Mesenchymal stem cell (in vitro differentiated cells and primary cell): ENCODE measurements at regions not wholly inside any gene's neighbourhood (a gene's known extent, or its start where the extent isn't known, plus 50 kb on each side); places are given as distances from the start of the nearest gene placed in this dataset.

Experiments used
- DNase-seq: peaks from one replicate; pipeline ENCODE4 v3.0.0-alpha.2; 2013
- H2AFZ ChIP-seq: one replicate; pipeline ENCODE4 v1.6.1; 2013; ENCODE audit warnings: low read depth, mild to moderate bottlenecking, control low read depth, inconsistent platforms, low read length, moderate library complexity
- H2AK5ac ChIP-seq: 2 replicates; pipeline ENCODE4 v1.6.1; 2013; ENCODE audit warnings: low read length, moderate library complexity, mild to moderate bottlenecking, inconsistent platforms; ENCODE audit not compliant: severe bottlenecking
- H2BK120ac ChIP-seq: one replicate; pipeline ENCODE4 v1.6.1; 2013; ENCODE audit warnings: low read depth, mild to moderate bottlenecking, inconsistent platforms, low read length, moderate library complexity
- H2BK12ac ChIP-seq, 2 experiments: one replicate each; pipeline ENCODE4 v1.6.1; 2013; ENCODE audit warnings: inconsistent platforms in 2 of 2, low read length in 2 of 2, mild to moderate bottlenecking in 2 of 2, moderate library complexity in 2 of 2, control low read depth in 1 of 2
- H2BK15ac ChIP-seq: one replicate; pipeline ENCODE4 v1.6.1; 2013; ENCODE audit warnings: mild to moderate bottlenecking, low read depth, inconsistent platforms; ENCODE audit not compliant: poor library complexity, severe bottlenecking
- H2BK5ac ChIP-seq: 2 replicates; pipeline ENCODE4 v1.6.1; 2013; ENCODE audit warnings: low read depth, mild to moderate bottlenecking, low read length, control low read depth, inconsistent platforms; ENCODE audit not compliant: poor library complexity, severe bottlenecking
- H3K14ac ChIP-seq, 2 experiments: one replicate each; pipeline ENCODE4 v1.6.1; 2013; ENCODE audit warnings: inconsistent platforms in 2 of 2, low read length in 2 of 2, control low read depth in 1 of 2, mild to moderate bottlenecking in 1 of 2, moderate library complexity in 1 of 2
- H3K18ac ChIP-seq, 2 experiments: one replicate each; pipeline ENCODE4 v1.6.1; 2013; ENCODE audit warnings: inconsistent platforms in 2 of 2, low read length in 2 of 2, control low read depth in 1 of 2, low read depth in 1 of 2, mild to moderate bottlenecking in 1 of 2
- H3K23ac ChIP-seq, 2 experiments: one replicate each; pipeline ENCODE4 v1.6.1; 2013; ENCODE audit warnings: inconsistent platforms in 2 of 2, low read length in 2 of 2, mild to moderate bottlenecking in 2 of 2, moderate library complexity in 2 of 2, control low read depth in 1 of 2
- H3K27ac ChIP-seq: 2 replicates; pipeline ENCODE4 v1.5.1; 2013; ENCODE audit warnings: mild to moderate bottlenecking, moderate library complexity, low read length, control low read depth, inconsistent platforms; ENCODE audit not compliant: poor library complexity, severe bottlenecking
- H3K27me3 ChIP-seq, 2 experiments: 2 replicates each; pipeline versions ENCODE4 v1.6.1 to v1.7.0; 2013; ENCODE audit warnings: low read length in 2 of 2, mild to moderate bottlenecking in 2 of 2, moderate library complexity in 2 of 2, control low read depth in 1 of 2, inconsistent platforms in 1 of 2; ENCODE audit not compliant: control insufficient read depth in 1 of 2, insufficient read depth in 1 of 2
- H3K36me3 ChIP-seq, 2 experiments: 2 replicates each; pipeline versions ENCODE4 v1.6.1 to v1.7.0; 2013; ENCODE audit warnings: low read length in 2 of 2, control low read depth in 1 of 2, inconsistent platforms in 1 of 2, low read depth in 1 of 2, mild to moderate bottlenecking in 1 of 2; ENCODE audit not compliant: insufficient read depth in 2 of 2, control insufficient read depth in 1 of 2
- H3K4ac ChIP-seq, 2 experiments: one replicate each; pipeline ENCODE4 v1.6.1; 2013; ENCODE audit warnings: inconsistent platforms in 2 of 2, low read length in 2 of 2, mild to moderate bottlenecking in 2 of 2, moderate library complexity in 2 of 2, control low read depth in 1 of 2, low read depth in 1 of 2
- H3K4me1 ChIP-seq: 2 replicates; pipeline ENCODE4 v1.6.1; 2013; ENCODE audit warnings: low read depth, low read length, control low read depth; ENCODE audit not compliant: control insufficient read depth, insufficient read depth
- H3K4me2 ChIP-seq: 2 replicates; pipeline ENCODE4 v1.6.1; 2013; ENCODE audit warnings: low read length, mild to moderate bottlenecking, inconsistent platforms; ENCODE audit not compliant: poor library complexity, severe bottlenecking
- H3K4me3 ChIP-seq, 2 experiments: 2 replicates each; pipeline versions ENCODE4 v1.5.1 to v1.7.0; 2013; ENCODE audit warnings: low read length in 2 of 2, mild to moderate bottlenecking in 2 of 2, control low read depth in 1 of 2, low read depth in 1 of 2; ENCODE audit not compliant: insufficient read depth in 1 of 2
- H3K79me1 ChIP-seq: replicated peaks from 2 replicates; pipeline ENCODE4 v1.6.1; 2013; ENCODE audit warnings: mild to moderate bottlenecking, control low read depth, low read length, inconsistent platforms; ENCODE audit not compliant: poor library complexity, severe bottlenecking
- H3K9ac ChIP-seq: 2 replicates; pipeline ENCODE4 v1.7.0; 2013; ENCODE audit warnings: mild to moderate bottlenecking, low read length, moderate library complexity
- H3K9me3 ChIP-seq: 2 replicates; pipeline ENCODE4 v1.7.0; 2013; ENCODE audit warnings: mild to moderate bottlenecking, low read length; ENCODE audit not compliant: control insufficient read depth
- H4K8ac ChIP-seq: one replicate; pipeline ENCODE4 v1.6.1; 2013; ENCODE audit warnings: inconsistent platforms, mild to moderate bottlenecking, low read length, moderate library complexity
- H4K91ac ChIP-seq: one replicate; pipeline ENCODE4 v1.6.1; 2013; ENCODE audit warnings: mild to moderate bottlenecking, low read length, inconsistent platforms
- WGBS: methylation state at CpG from one replicate; pipeline ENCODE4 v1.1.7; 2013; ENCODE audit warnings: mixed read lengths; 5-methylcytosine and 5-hydroxymethylcytosine counted together

DNA sequence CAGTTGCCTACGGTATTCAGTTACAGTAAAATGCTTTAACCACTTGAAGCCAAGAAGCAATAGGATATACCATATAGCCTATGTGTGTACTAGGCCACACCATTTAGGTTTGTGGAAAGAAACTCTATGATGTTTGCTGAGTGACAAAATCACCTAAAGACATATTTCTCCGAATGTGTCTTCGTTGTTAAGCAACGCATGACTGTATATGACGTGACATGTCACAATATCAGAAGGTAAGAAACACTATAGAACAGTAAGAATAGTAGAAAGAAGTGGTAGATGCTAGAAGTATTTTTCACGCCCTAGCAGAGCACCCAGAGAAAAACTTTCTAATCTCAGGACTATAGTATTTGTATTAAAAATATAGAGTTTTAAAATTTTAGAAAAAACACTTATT lies 1188.2 kb upstream of the B3GALT2 start:
- no peaks in the 10 kb centered on the region for H3K36me3 ChIP-seq
- WGBS = 90% methylated on average over 4 of the region's 6 CpGs
- H3K4me3 ChIP-seq = no peak overlapping the region
- no peak overlapping the region for H2AK5ac ChIP-seq
- no peaks in the 10 kb centered on the region for H3K79me1 ChIP-seq
- no peaks in the 10 kb centered on the region for H3K27me3 ChIP-seq
- H3K14ac ChIP-seq = no peak overlapping the region
- H3K9ac ChIP-seq = no peak overlapping the region
- H2BK5ac ChIP-seq = no peak overlapping the region
- H4K8ac ChIP-seq = no peak overlapping the region
- no peak overlapping the region for H2BK12ac ChIP-seq
- H2BK120ac ChIP-seq = no peak overlapping the region
- no peak overlapping the region for H4K91ac ChIP-seq
- H3K18ac ChIP-seq = no peak overlapping the region
- no peak for DNase-seq
- H2AFZ ChIP-seq = no peak overlapping the region
- no peak overlapping the region for H3K23ac ChIP-seq
- no peak overlapping the region for H3K4me2 ChIP-seq
- no peak overlapping the region for H3K4ac ChIP-seq
- H3K9me3 ChIP-seq = peaks cover 12% of the 10 kb centered on the region
- no peaks in the 10 kb centered on the region for H3K4me1 ChIP-seq
- H3K27ac ChIP-seq = no peak overlapping the region
- H2BK15ac ChIP-seq = no peak overlapping the region

DNA sequence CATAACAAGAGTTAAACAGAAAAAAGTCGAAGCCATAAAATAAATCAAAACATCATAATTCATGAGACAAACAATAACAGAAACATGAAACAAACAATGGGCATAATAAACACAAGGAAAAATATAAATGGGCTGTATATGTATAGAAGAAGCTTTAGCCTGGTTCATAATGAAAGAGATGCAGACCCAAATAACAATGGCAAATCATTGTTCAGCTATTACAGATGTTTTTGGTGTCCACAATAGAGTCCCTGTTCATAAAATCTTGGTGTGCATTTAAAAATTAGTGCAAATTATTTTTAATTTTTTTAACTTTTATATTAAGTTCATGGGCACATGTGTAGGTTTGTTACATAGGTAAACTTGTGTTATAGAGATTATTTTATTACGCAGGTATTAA lies 1185.9 kb upstream of the B3GALT2 start:
- Histone ChIP-seq H2BK12ac (no peak overlapping the region), H3K27ac (no peak overlapping the region), H4K8ac (no peak overlapping the region), H3K4ac (no peak overlapping the region), H3K4me3 (no peak overlapping the region), H3K18ac (no peak overlapping the region), H3K23ac (no peak overlapping the region), H3K36me3 (no peaks in the 10 kb centered on the region), H2BK15ac (no peak overlapping the region), H2AFZ (no peak overlapping the region), H4K91ac (no peak overlapping the region), H2BK5ac (no peak overlapping the region), H3K79me1 (no peaks in the 10 kb centered on the region), H2AK5ac (no peak overlapping the region), H3K14ac (no peak overlapping the region), H3K4me1 (no peaks in the 10 kb centered on the region), H3K4me2 (no peak overlapping the region), H2BK120ac (no peak overlapping the region), H3K27me3 (no peaks in the 10 kb centered on the region), H3K9ac (no peak overlapping the region), H3K9me3 (peaks cover 10% of the 10 kb centered on the region)
- 100% methylated on average over 1 of the region's 2 CpGs for WGBS
- DNase-seq = no peak

DNA sequence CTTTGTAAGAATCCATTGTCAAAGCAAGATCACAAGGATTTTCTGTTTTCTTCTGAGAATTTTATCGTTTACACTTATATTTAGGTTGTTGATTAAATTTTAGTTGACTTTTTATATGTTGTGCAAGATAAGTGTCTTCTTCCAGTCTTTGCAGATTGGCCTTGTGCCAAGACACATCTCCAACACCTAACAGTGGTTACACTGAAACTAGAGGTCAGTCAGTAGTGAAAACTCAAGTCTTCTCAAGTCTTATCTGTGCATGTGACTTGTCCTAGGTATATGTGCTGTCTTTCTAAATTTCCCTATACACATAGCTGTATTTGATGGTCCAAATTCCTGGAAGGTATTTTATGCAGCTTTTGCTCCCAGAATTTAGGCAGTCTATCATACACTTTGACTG lies 1183.2 kb upstream of the B3GALT2 start:
- Histone ChIP-seq H3K23ac (no peak overlapping the region), H2BK5ac (no peak overlapping the region), H3K9ac (no peak overlapping the region), H3K79me1 (no peaks in the 10 kb centered on the region), H4K8ac (no peak overlapping the region), H3K4me2 (no peak overlapping the region), H3K4me1 (no peaks in the 10 kb centered on the region), H3K27me3 (no peaks in the 10 kb centered on the region), H2AFZ (no peak overlapping the region), H2AK5ac (no peak overlapping the region), H3K4ac (no peak overlapping the region), H3K9me3 (peaks cover 10% of the 10 kb centered on the region), H2BK12ac (no peak overlapping the region), H3K14ac (no peak overlapping the region), H3K36me3 (no peaks in the 10 kb centered on the region), H3K27ac (no peak overlapping the region), H4K91ac (no peak overlapping the region), H2BK15ac (no peak overlapping the region), H2BK120ac (no peak overlapping the region), H3K4me3 (no peak overlapping the region), H3K18ac (no peak overlapping the region)
- no CpG with 5 or more reads among the region's 1 CpG for WGBS
- no peak for DNase-seq

DNA sequence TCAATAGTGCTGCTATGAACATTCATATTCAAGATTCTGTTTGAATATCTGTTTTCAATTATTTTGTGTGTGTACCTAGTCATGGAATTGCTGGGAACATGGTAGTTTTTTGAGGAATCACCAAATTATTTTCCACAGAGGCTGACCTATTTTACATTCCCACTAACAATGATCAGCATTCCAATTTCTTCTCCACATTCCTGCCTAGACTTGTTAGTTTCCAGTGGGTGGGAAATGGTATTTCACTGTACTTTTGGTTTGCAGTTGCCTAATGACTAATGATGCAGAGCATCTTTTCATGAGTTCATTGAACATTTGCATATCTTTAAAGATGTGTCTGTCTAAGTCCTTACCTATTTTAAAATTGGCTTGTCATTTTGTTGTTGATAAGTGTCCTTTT lies 1182.6 kb upstream of the B3GALT2 start:
- H2AFZ ChIP-seq = no peak overlapping the region
- no peak overlapping the region for H2BK12ac ChIP-seq
- no peaks in the 10 kb centered on the region for H3K79me1 ChIP-seq
- H3K4me3 ChIP-seq = no peak overlapping the region
- no peaks in the 10 kb centered on the region for H3K36me3 ChIP-seq
- no peak overlapping the region for H3K4me2 ChIP-seq
- no peak overlapping the region for H2BK120ac ChIP-seq
- no peak overlapping the region for H4K8ac ChIP-seq
- H3K9ac ChIP-seq = no peak overlapping the region
- no peak overlapping the region for H2AK5ac ChIP-seq
- DNase-seq = no peak
- H3K18ac ChIP-seq = no peak overlapping the region
- no peak overlapping the region for H4K91ac ChIP-seq
- peaks cover 10% of the 10 kb centered on the region for H3K9me3 ChIP-seq
- H3K27me3 ChIP-seq = no peaks in the 10 kb centered on the region
- H3K4ac ChIP-seq = no peak overlapping the region
- H3K27ac ChIP-seq = no peak overlapping the region
- H3K4me1 ChIP-seq = no peaks in the 10 kb centered on the region
- H2BK15ac ChIP-seq = no peak overlapping the region
- no peak overlapping the region for H2BK5ac ChIP-seq
- no peak overlapping the region for H3K14ac ChIP-seq
- H3K23ac ChIP-seq = no peak overlapping the region
